IMR-90 (cell line): ENCODE measurements at regions not wholly inside any gene's neighbourhood (a gene's known extent, or its start where the extent isn't known, plus 50 kb on each side); places are given as distances from the start of the nearest gene placed in this dataset.

Source experiments
- ATAC-seq: fragments of 200-7000 bp; cut with Tn5 transposase; 2 replicates; pipeline ENCODE4 v1.9.1; 2020; ENCODE audit warnings: low read depth, mild to moderate bottlenecking, moderate library complexity
- BruUV-seq: library from RNA; stranded (reverse); fragments of 400-500 nt; replicated peaks from 2 replicates; lab custom pipeline; 2021; lab: Mats Ljungman, UMichigan
- CTCF ChIA-PET: fragments of 300-600 bp; formaldehyde crosslinking; extraction: SDS; loops from one replicate; lab custom pipeline; 2021; ENCODE audit warnings: antibody characterized with exemption; lab: Yijun Ruan, JAX
- POLR2A ChIA-PET: fragments of 300-600 bp; sonication (Branson Sonifier 250); formaldehyde crosslinking; loops from one replicate; lab custom pipeline; 2022; ENCODE audit warnings: antibody characterized with exemption; ENCODE audit not compliant: unreplicated experiment; lab: Charles Lee
- DNase-seq: peaks from one replicate; pipeline ENCODE4 v3.0.0; 2013
- H2AFZ ChIP-seq: replicated peaks from 2 replicates; pipeline ENCODE3; 2013; ENCODE audit warnings: low read length, mild to moderate bottlenecking; ENCODE audit not compliant: poor library complexity
- H2AK5ac ChIP-seq: 2 replicates; pipeline ENCODE4 v1.6.1; 2013; ENCODE audit warnings: low read depth, low read length, inconsistent platforms
- H2AK9ac ChIP-seq: replicated peaks from 2 replicates; pipeline ENCODE3; 2013; ENCODE audit warnings: mild to moderate bottlenecking, low read depth, low read length, moderate library complexity; ENCODE audit not compliant: poor library complexity
- H2BK120ac ChIP-seq: 2 replicates; pipeline ENCODE4 v1.6.1; 2013; ENCODE audit warnings: low read depth, low read length, inconsistent platforms
- H2BK15ac ChIP-seq: 3 replicates; pipeline ENCODE4 v1.6.1; 2013; ENCODE audit warnings: low read depth, low read length, inconsistent platforms
- H2BK20ac ChIP-seq: 2 replicates; pipeline ENCODE4 v1.6.1; 2013; ENCODE audit warnings: low read depth, mild to moderate bottlenecking, inconsistent platforms, low read length, moderate library complexity
- H2BK5ac ChIP-seq: 2 replicates; pipeline ENCODE4 v1.6.1; 2013; ENCODE audit warnings: mild to moderate bottlenecking, low read depth, low read length, inconsistent platforms; ENCODE audit not compliant: poor library complexity, severe bottlenecking
- H3K14ac ChIP-seq: replicated peaks from 2 replicates; pipeline ENCODE4 v1.6.1; 2013; ENCODE audit warnings: low read depth, low read length, inconsistent platforms
- H3K18ac ChIP-seq: 2 replicates; pipeline ENCODE4 v1.6.1; 2013; ENCODE audit warnings: low read depth, low read length, control low read depth
- H3K23ac ChIP-seq: 2 replicates; pipeline ENCODE4 v1.6.1; 2013; ENCODE audit warnings: low read depth, low read length, inconsistent platforms
- H3K27ac ChIP-seq: 2 replicates; pipeline ENCODE4 v1.5.1; 2013; ENCODE audit warnings: mild to moderate bottlenecking, control low read depth, low read length; ENCODE audit not compliant: insufficient read depth
- H3K27me3 ChIP-seq: 2 replicates; pipeline ENCODE4 v1.6.1; 2013; ENCODE audit warnings: low read length; ENCODE audit not compliant: control insufficient read depth, insufficient read depth
- H3K36me3 ChIP-seq: 2 replicates; pipeline ENCODE4 v1.6.1; 2013; ENCODE audit warnings: low read length, mixed read lengths; ENCODE audit not compliant: control insufficient read depth, insufficient read depth
- H3K4ac ChIP-seq: 2 replicates; pipeline ENCODE4 v1.6.1; 2013; ENCODE audit warnings: low read depth, low read length, inconsistent platforms
- H3K4me1 ChIP-seq: 2 replicates; pipeline ENCODE4 v1.6.1; 2013; ENCODE audit warnings: low read length, mixed read lengths; ENCODE audit not compliant: control insufficient read depth, insufficient read depth
- H3K4me2 ChIP-seq: 2 replicates; pipeline ENCODE4 v1.6.1; 2013; ENCODE audit warnings: low read depth, mild to moderate bottlenecking, control low read depth, low read length, moderate library complexity
- H3K4me3 ChIP-seq: 2 replicates; pipeline ENCODE4 v1.5.1; 2013; ENCODE audit warnings: low read depth, mild to moderate bottlenecking, control low read depth, low read length, moderate library complexity; ENCODE audit not compliant: insufficient read depth
- H3K56ac ChIP-seq: 2 replicates; pipeline ENCODE4 v1.6.1; 2013; ENCODE audit warnings: low read length, inconsistent platforms; ENCODE audit not compliant: insufficient read depth; ENCODE audit errors: extremely low read depth
- H3K79me1 ChIP-seq, 2 experiments: 2 replicates each; pipeline ENCODE4 v1.6.1; 2013; ENCODE audit warnings: low read length in 2 of 2, inconsistent platforms in 1 of 2, low read depth in 1 of 2
- H3K9ac ChIP-seq: 2 replicates; pipeline ENCODE4 v1.6.1; 2013; ENCODE audit warnings: low read depth, low read length, control low read depth
- H3K9me1 ChIP-seq: 2 replicates; pipeline ENCODE4 v1.6.1; 2013; ENCODE audit warnings: low read length, inconsistent platforms; ENCODE audit not compliant: insufficient read depth
- H3K9me3 ChIP-seq: 2 replicates; pipeline ENCODE4 v1.6.1; 2013; ENCODE audit warnings: low read length; ENCODE audit not compliant: control insufficient read depth, insufficient read depth
- H4K20me1 ChIP-seq: 2 replicates; pipeline ENCODE4 v1.6.1; 2013; ENCODE audit warnings: low read length, inconsistent platforms; ENCODE audit not compliant: insufficient read depth
- H4K5ac ChIP-seq: 2 replicates; pipeline ENCODE4 v1.6.1; 2013; ENCODE audit warnings: mild to moderate bottlenecking, low read depth, low read length, control low read depth
- H4K8ac ChIP-seq, 2 experiments: 2 replicates each; pipeline ENCODE4 v1.6.1; 2013; ENCODE audit warnings: low read depth in 2 of 2, low read length in 2 of 2, control low read depth in 1 of 2, inconsistent platforms in 1 of 2
- H4K91ac ChIP-seq: 2 replicates; pipeline ENCODE4 v1.6.1; 2013; ENCODE audit warnings: low read depth, low read length, inconsistent platforms; ENCODE audit not compliant: insufficient read depth
- BHLHE40 ChIP-seq: fragments of 150-350 bp; IDR thresholded peaks from 2 replicates; pipeline ENCODE4 v1.6.1; 2016; ENCODE audit warnings: mild to moderate bottlenecking, low read depth, low read length
- CEBPB ChIP-seq: IDR thresholded peaks from 2 replicates; pipeline ENCODE4 v1.6.1; 2012; ENCODE audit warnings: low read depth, low read length, improper control_type of control experiment
- CHD1 ChIP-seq: IDR thresholded peaks from 2 replicates; pipeline ENCODE4 v1.6.1; 2012; ENCODE audit warnings: low read depth, low read length, improper control_type of control experiment
- CTCF ChIP-seq: conservative IDR thresholded peaks from 2 replicates; pipeline ENCODE4 v1.5.1; 2012; ENCODE audit warnings: mild to moderate bottlenecking, low read depth, low read length, improper control_type of control experiment
- FOS ChIP-seq: fragments of 150-350 bp; IDR thresholded peaks from 2 replicates; pipeline ENCODE4 v1.6.1; 2016; ENCODE audit warnings: low read depth, low read length
- MAFK ChIP-seq: IDR thresholded peaks from 2 replicates; pipeline ENCODE4 v1.6.1; 2012; ENCODE audit warnings: low read depth, low read length, improper control_type of control experiment
- MAZ ChIP-seq: IDR thresholded peaks from 2 replicates; pipeline ENCODE4 v1.6.1; 2012; ENCODE audit warnings: low read depth, mild to moderate bottlenecking, low read length, improper control_type of control experiment, moderate library complexity, borderline replicate concordance
- MXI1 ChIP-seq: IDR thresholded peaks from 2 replicates; pipeline ENCODE4 v1.6.1; 2012; ENCODE audit warnings: low read depth, mild to moderate bottlenecking, low read length, moderate library complexity, borderline replicate concordance
- POLR2A ChIP-seq: IDR thresholded peaks from 2 replicates; pipeline ENCODE4 v1.6.1; 2012; ENCODE audit warnings: mild to moderate bottlenecking, low read depth, low read length
- RAD21 ChIP-seq: IDR thresholded peaks from 2 replicates; pipeline ENCODE4 v1.6.1; 2012; ENCODE audit warnings: low read length, improper control_type of control experiment
- RFX5 ChIP-seq: IDR thresholded peaks from 2 replicates; pipeline ENCODE4 v1.8.0; 2012; ENCODE audit warnings: low read depth, mild to moderate bottlenecking, low read length, moderate library complexity
- USF2 ChIP-seq: fragments of 150-350 bp; IDR thresholded peaks from 2 replicates; pipeline ENCODE4 v1.6.1; 2017; ENCODE audit warnings: mild to moderate bottlenecking, antibody characterized with exemption, low read length, low read depth
- WGBS, 2 experiments: methylation state at CpG; one replicate each; pipeline versions ENCODE4 v1.1.5 to v1.1.7; 2013; ENCODE audit warnings: missing lambda C conversion rate in 2 of 2; ENCODE audit not compliant: insufficient read length in 1 of 2; ENCODE audit errors: extremely low coverage in 2 of 2; 5-methylcytosine and 5-hydroxymethylcytosine counted together
- dilution Hi-C: fragments of 300-500 bp; cut with HindIII; formaldehyde crosslinking; loops from one replicate; pipeline ENCODE4 v1.14.3; 2018; ENCODE audit warnings: low sequenced_read_pairs; ENCODE audit not compliant: unreplicated experiment
- in situ Hi-C: fragments of 300-500 bp; cut with MboI; formaldehyde crosslinking; loops from 3 replicates; pipeline ENCODE4 v1.14.3; 2019; ENCODE audit warnings: low sequenced_read_pairs, inconsistent platforms, mixed read lengths
- intact Hi-C: fragments of 100-400 bp; cut with micrococcal nuclease; formaldehyde crosslinking; loops from 2 replicates; pipeline ENCODE4 v1.10.0; 2022
- TF ChIP-seq, protein P1 (sequence below): fragments of 150-350 bp; IDR thresholded peaks from 2 replicates; pipeline ENCODE4 v1.6.1; 2016; ENCODE audit warnings: low read depth, mild to moderate bottlenecking, low read length, moderate library complexity, borderline replicate concordance

DNA sequence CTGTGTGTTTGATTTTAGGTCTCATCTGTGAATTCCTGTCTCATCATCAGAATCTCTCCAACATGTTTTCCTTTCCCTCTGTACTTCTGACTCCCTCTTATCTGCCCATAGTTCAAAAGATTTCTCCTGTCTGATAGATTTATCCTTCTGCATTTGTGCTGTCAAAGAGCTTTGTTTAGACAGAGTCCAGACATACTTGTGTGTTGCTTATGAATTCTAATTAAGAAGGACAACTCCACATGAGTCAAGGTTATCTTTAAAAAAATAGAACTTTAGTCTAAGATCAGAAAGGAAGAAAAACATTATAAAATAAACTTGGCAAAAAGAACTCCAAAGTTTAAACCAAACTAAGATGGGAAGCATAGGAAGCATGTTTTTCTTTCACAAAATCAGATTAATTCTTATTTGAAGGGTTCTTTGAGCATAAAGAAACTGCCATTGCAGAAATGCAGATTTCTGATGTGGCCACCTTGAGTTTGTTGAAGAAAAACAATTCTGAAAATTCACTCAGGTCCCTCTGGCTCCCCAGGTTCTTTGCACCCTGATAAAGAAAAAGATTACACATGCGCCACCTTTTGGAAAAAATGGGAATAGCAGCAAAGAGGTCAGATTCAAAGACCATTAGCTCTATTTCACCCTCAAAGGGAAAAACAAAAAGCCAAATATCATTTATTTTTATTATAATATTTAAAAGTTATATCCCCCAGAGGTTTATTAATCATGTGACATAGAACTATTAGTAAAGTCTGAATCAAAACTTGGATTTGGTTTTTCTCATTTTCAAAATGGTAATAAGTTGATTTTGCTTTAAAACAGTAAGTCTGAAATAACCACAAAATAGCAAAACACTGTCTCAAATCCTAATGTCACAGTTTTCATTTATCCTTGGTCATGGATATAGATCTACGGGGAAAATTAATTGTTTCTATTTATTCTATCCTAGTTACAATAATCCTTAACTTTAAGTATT lies 143.7 kb upstream of the DCN start:
- peaks cover 7% of the 10 kb centered on the region for H3K4me1 ChIP-seq
- H4K20me1 ChIP-seq, result no peaks in the 10 kb centered on the region
- peak overlapping the region; percentile 35 to 85 for H4K8ac ChIP-seq
- H3K27me3 ChIP-seq, result no peaks in the 10 kb centered on the region
- in situ Hi-C loops, result loop anchor here (5.0 kb wide), 1 partner anchor 144 kb away; the partner anchor contains the start of gene DCN
- H3K23ac ChIP-seq, result peak overlapping the region; percentile 78
- no CpG with 5 or more reads among the region's 2 CpGs for WGBS, 2 experiments
- no peaks in the 10 kb centered on the region for H3K9me1 ChIP-seq
- peak overlapping the region; percentile 78; the same call in 2 of the 3 replicates for H2BK15ac ChIP-seq
- dilution Hi-C loops, result loop anchor here (25.0 kb wide), 1 partner anchor 339 kb away; no protein-coding TSS in a partner anchor
- peak overlapping the region; percentile 87 for H2BK120ac ChIP-seq
- H3K4me2 ChIP-seq, result peak overlapping the region; percentile 79
- peak overlapping the region; percentile 81 for H3K56ac ChIP-seq
- no peak overlapping the region for H3K4me3 ChIP-seq
- no peak overlapping the region for H2AK9ac ChIP-seq
- peak overlapping the region; percentile 99 for H3K18ac ChIP-seq
- peak overlapping the region; percentile 99 for H2BK5ac ChIP-seq
- H4K5ac ChIP-seq, result peak overlapping the region; percentile 97
- H3K9ac ChIP-seq, result peak overlapping the region; percentile 69
- intact Hi-C loops, result loop anchor here (1.0 to 2.0 kb wide), 4 partner anchors 9 to 348 kb away; partner anchors contain the start of gene LUM
- DNase-seq, result peak; percentile 75
- peak overlapping the region; percentile 79; the same call in 1 of the 2 replicates for H4K91ac ChIP-seq
- H3K14ac ChIP-seq, result peak overlapping the region; percentile 84
- POLR2A ChIA-PET, result interaction anchor here (1.1 to 1.3 kb wide), 2 partner anchors 141 to 149 kb away, joined by 3 to 4 read pairs; no protein-coding TSS in a partner anchor
- BruUV-seq, result TSS peak; percentile 86
- H2AFZ ChIP-seq, result no peak overlapping the region
- no peaks in the 10 kb centered on the region; a peak in 1 of 4 replicates for H3K79me1 ChIP-seq
- H3K27ac ChIP-seq, result peak overlapping the region; percentile 87; the same call in 1 of the 2 replicates
- H3K36me3 ChIP-seq, result no peaks in the 10 kb centered on the region
- H2BK20ac ChIP-seq, result peak overlapping the region; percentile 92
- H2AK5ac ChIP-seq, result no peak overlapping the region
- CTCF ChIA-PET, result interaction anchor here (1.1 to 1.7 kb wide), 5 partner anchors 10 to 159 kb away, joined by 3 to 5 read pairs (median 4); no protein-coding TSS in a partner anchor
- peak; percentile 70 for ATAC-seq
- peak overlapping the region; percentile 83 for H3K4ac ChIP-seq
- no peaks in the 10 kb centered on the region for H3K9me3 ChIP-seq
- TF ChIP-seq POLR2A (no peak), MAFK (no peak), CTCF (peak; percentile 84), FOS (no peak), BHLHE40 (no peak), MAZ (no peak), RAD21 (peak; percentile 72), CHD1 (no peak), RFX5 (no peak), CEBPB (no peak), MXI1 (no peak), USF2 (no peak)
- TF ChIP-seq, protein P1, sequence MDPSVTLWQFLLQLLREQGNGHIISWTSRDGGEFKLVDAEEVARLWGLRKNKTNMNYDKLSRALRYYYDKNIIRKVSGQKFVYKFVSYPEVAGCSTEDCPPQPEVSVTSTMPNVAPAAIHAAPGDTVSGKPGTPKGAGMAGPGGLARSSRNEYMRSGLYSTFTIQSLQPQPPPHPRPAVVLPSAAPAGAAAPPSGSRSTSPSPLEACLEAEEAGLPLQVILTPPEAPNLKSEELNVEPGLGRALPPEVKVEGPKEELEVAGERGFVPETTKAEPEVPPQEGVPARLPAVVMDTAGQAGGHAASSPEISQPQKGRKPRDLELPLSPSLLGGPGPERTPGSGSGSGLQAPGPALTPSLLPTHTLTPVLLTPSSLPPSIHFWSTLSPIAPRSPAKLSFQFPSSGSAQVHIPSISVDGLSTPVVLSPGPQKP, result no peak
